ENCODE measurements at regions not wholly inside any gene's neighbourhood (a gene's known extent, or its start where the extent isn't known, plus 50 kb on each side); places are given as distances from the start of the nearest gene placed in this dataset.

- TF ChIP-seq YY1 (IDR thresholded peaks at IDR 0.05) (no peak), CTCF (IDR thresholded peaks at IDR 0.05; ENCODE audit: low read depth, low read length, missing input control) (no peak), ATF3 (IDR thresholded peaks at IDR 0.05) (no peak)
Measured at GRCh38 chr5:155831491-155831890, 495.5 kb upstream of the SGCD start.

All from liver (tissue), 3 donors.